Mesothelial cell of epicardium (in vitro differentiated cells): ENCODE measurements at regions not wholly inside any gene's neighbourhood (a gene's known extent, or its start where the extent isn't known, plus 50 kb on each side); places are given as distances from the start of the nearest gene placed in this dataset.

ENCODE experiments used
- DNase-seq, 2 experiments: peaks; one replicate each; pipeline ENCODE4 v3.0.0; 2021; ENCODE audit warnings: low spot score in 2 of 2; ENCODE audit not compliant: unreplicated experiment in 2 of 2
- H3K27ac Mint-ChIP-seq: 2 replicates; pipeline ENCODE4 v1.8.0; 2021; ENCODE audit warnings: mixed read lengths
- H3K27me3 Mint-ChIP-seq: 2 replicates; pipeline ENCODE4 v1.8.0; 2021; ENCODE audit warnings: low read depth, mixed read lengths
- H3K36me3 Mint-ChIP-seq: 2 replicates; pipeline ENCODE4 v1.8.0; 2021; ENCODE audit warnings: mixed read lengths
- H3K4me1 Mint-ChIP-seq: 2 replicates; pipeline ENCODE4 v1.8.0; 2021; ENCODE audit warnings: mixed read lengths
- H3K4me3 Mint-ChIP-seq: 2 replicates; pipeline ENCODE4 v1.8.0; 2021; ENCODE audit warnings: mild to moderate bottlenecking, moderate library complexity, mixed read lengths
- H3K9me3 Mint-ChIP-seq: 2 replicates; pipeline ENCODE4 v1.8.0; 2021; ENCODE audit warnings: mixed read lengths
- TF ChIP-seq, protein P1 (sequence below): fragments of 200-600 bp; sonication (generic); IDR thresholded peaks from one replicate; pipeline ENCODE4 v1.5.0; 2021; ENCODE audit warnings: antibody characterized with exemption; ENCODE audit not compliant: unreplicated experiment

DNA sequence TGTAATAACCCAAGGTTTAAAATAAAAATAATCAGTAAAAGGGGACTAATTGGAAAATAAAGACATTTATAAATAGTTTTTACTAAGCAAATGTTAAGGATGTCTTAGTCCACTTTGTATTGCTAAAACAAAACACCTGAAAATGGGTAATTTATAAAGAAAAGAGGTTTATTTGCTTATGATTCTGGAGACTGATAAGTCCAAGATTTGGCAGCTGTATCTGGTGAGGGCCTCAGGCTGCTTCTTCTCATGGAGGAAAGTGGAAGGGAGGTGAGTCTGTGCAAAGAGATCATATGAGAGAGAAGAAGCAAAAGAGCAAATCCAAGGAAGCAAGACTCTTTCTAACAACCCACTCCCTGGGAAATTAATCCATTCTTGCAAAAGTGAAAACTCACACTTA, 299.5 kb downstream of the DSC3 start:
- TF ChIP-seq, protein P1, sequence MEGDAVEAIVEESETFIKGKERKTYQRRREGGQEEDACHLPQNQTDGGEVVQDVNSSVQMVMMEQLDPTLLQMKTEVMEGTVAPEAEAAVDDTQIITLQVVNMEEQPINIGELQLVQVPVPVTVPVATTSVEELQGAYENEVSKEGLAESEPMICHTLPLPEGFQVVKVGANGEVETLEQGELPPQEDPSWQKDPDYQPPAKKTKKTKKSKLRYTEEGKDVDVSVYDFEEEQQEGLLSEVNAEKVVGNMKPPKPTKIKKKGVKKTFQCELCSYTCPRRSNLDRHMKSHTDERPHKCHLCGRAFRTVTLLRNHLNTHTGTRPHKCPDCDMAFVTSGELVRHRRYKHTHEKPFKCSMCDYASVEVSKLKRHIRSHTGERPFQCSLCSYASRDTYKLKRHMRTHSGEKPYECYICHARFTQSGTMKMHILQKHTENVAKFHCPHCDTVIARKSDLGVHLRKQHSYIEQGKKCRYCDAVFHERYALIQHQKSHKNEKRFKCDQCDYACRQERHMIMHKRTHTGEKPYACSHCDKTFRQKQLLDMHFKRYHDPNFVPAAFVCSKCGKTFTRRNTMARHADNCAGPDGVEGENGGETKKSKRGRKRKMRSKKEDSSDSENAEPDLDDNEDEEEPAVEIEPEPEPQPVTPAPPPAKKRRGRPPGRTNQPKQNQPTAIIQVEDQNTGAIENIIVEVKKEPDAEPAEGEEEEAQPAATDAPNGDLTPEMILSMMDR = no peak
- H3K36me3 Mint-ChIP-seq = peaks cover 6% of the 10 kb centered on the region
- H3K4me3 Mint-ChIP-seq = no peak overlapping the region
- H3K9me3 Mint-ChIP-seq = peaks cover 15% of the 10 kb centered on the region
- H3K27ac Mint-ChIP-seq = no peak overlapping the region
- H3K4me1 Mint-ChIP-seq = peaks cover 12% of the 10 kb centered on the region
- H3K27me3 Mint-ChIP-seq = no peaks in the 10 kb centered on the region
- no peak for DNase-seq

DNA sequence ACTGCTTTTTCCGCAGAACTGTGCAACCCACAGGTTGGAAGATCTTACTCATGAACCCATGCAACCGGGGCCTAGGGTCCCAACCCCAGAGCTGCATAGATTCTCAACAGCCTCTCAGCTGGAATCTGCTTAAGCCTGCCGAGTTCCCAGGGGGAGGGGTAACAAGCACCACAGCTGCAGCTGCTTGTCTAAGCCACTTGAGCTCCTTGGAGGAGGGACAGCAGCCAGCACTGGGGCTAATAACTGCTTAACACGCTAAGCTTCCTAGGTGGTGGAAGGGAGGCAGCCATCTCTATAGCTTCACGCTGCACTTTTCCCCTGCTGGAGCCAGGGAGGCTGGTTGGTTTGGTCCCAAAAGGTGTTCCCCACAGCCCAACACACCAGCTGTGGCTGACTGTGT, 311.6 kb downstream of the DSC3 start:
- DNase-seq = no peak
- Mint-ChIP-seq H3K4me1 (no peaks in the 10 kb centered on the region), H3K27me3 (no peaks in the 10 kb centered on the region), H3K9me3 (peaks cover 40% of the 10 kb centered on the region), H3K4me3 (no peak overlapping the region), H3K36me3 (peaks cover 10% of the 10 kb centered on the region), H3K27ac (no peak overlapping the region)
- TF ChIP-seq, protein P1 = no peak

GRCh38 chr18:30727849-30728248, 314.7 kb downstream of the DSC3 start:
- Mint-ChIP-seq H3K9me3 (peaks cover 19% of the 10 kb centered on the region), H3K4me1 (no peaks in the 10 kb centered on the region), H3K36me3 (peaks cover 2% of the 10 kb centered on the region), H3K27ac (no peak overlapping the region), H3K4me3 (no peak overlapping the region), H3K27me3 (no peaks in the 10 kb centered on the region)
- DNase-seq = no peak
- TF ChIP-seq, protein P1 = no peak

DNA sequence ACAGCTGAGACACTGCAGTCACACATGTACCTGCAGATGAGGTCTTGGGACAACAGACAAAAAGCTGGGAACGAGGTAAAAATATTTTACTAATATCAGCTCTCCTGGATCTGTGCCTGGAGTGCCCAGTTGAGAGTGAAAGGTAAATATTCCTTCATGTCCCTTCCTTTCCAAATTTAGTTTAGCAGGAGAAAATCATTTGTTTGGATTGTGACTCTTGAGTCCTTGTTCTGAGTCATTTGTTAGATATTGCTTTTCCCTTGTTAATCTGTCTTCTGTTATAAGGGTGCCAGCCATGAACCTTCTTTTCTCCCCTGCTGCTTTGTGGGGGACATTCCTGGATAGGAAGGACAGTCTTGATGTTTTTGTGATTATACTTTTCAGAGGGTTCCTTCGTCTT, 329.2 kb downstream of the DSC3 start:
- DNase-seq = no peak
- H3K4me3 Mint-ChIP-seq = no peak overlapping the region
- H3K4me1 Mint-ChIP-seq = peaks cover 6% of the 10 kb centered on the region
- H3K36me3 Mint-ChIP-seq = no peaks in the 10 kb centered on the region
- TF ChIP-seq, protein P1 = no peak
- H3K9me3 Mint-ChIP-seq = no peaks in the 10 kb centered on the region
- H3K27ac Mint-ChIP-seq = no peak overlapping the region
- no peaks in the 10 kb centered on the region for H3K27me3 Mint-ChIP-seq

GRCh38 chr18:30712383-30712782, 330.2 kb downstream of the DSC3 start:
- TF ChIP-seq, protein P1 = no peak
- no peak overlapping the region for H3K4me3 Mint-ChIP-seq
- H3K27ac Mint-ChIP-seq = no peak overlapping the region
- H3K36me3 Mint-ChIP-seq = no peaks in the 10 kb centered on the region
- DNase-seq = no peak
- H3K9me3 Mint-ChIP-seq = no peaks in the 10 kb centered on the region
- H3K4me1 Mint-ChIP-seq = peaks cover 2% of the 10 kb centered on the region
- H3K27me3 Mint-ChIP-seq = no peaks in the 10 kb centered on the region

DNA sequence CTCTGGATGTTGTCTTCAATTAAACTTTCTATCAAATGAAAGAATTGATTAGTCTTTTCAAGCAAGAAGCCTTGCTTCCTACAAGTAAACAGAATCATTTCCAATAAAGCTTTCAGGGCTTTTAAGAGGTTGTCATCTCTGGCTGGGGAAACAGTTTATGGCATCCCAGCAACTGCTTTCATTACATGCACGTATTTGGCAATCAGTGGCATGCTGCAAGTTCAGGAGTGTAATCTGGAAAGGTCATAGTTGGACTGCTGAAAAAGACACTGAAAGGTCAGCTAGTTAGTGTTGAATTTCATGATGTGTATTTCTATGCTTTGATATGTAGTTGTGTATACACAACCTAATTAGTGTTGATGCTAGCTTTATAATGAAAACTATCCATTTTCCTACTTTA, 332.9 kb downstream of the DSC3 start:
- Mint-ChIP-seq H3K27me3 (no peaks in the 10 kb centered on the region), H3K27ac (no peak overlapping the region), H3K4me1 (peaks cover 14% of the 10 kb centered on the region), H3K9me3 (peaks cover 8% of the 10 kb centered on the region), H3K4me3 (no peak overlapping the region), H3K36me3 (no peaks in the 10 kb centered on the region)
- TF ChIP-seq, protein P1 = no peak
- no peak for DNase-seq
